ENCODE measurements at regions not wholly inside any gene's neighbourhood (a gene's known extent, or its start where the extent isn't known, plus 50 kb on each side); places are given as distances from the start of the nearest gene placed in this dataset.

DNA sequence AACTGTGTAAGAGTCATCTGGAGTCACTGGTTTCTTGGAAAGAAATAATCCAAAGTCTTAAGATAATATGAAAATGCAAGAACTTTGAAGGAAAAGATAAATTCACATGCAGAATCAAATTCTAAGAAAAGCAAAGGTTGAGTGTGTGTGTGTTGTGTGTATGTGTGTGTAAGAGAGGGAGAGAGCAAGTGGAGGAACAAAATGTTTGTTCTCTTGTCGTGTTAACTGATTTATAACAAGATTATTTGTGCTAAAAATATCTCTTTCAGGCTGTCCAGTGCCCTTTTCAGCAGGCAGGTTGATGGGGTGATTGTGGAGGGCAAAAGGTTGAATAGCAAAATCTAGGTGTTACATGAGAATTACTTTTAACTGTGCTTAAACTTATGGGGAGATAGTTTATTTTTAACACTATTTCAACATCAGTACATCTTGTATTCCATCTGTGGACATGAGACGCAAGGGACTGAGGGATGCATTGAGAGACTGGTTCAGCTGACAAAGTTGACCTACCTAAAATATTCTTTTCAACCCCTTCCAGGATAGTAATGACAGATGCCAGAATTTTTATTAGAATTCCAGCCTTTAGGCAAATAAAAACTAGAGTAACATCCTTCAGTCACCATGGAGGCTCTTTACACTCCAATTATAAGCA is 342.4 kb upstream of the CD180 start:
- FAIRE-seq = no peak

DNA sequence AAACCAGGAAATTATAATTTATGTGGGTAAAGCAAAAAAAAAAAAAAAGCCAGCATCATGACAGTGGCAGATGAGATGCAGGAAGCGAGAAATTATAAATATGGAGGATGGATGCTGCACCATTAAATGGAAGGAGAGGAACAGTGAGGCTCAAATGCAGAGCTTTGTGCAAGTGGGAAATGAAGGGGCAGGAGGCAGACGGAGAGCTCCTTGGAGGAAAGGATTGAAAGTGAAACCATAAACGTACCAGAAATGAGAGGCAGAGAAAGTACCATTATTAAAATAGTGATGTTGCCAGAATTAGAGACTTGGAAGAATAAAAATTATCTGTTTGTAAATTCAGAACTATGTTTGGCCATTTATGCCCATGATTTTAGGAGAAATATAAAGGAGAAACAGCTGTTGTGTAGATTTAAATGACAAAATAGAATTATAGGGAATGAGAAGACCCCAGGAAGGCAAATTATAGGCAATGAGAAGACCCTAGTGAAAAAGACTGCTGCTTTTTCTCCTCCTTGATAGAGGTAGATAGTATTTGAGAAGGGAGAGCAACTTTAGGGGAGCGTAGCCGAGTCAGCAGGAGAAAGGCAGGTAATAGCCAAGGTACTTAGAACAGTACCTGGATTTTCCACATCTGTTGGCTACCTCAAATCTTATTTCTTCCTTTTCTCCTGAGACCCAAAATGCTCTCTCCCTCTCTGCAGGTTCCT is 341.0 kb upstream of the CD180 start:
- FAIRE-seq = no peak

DNA sequence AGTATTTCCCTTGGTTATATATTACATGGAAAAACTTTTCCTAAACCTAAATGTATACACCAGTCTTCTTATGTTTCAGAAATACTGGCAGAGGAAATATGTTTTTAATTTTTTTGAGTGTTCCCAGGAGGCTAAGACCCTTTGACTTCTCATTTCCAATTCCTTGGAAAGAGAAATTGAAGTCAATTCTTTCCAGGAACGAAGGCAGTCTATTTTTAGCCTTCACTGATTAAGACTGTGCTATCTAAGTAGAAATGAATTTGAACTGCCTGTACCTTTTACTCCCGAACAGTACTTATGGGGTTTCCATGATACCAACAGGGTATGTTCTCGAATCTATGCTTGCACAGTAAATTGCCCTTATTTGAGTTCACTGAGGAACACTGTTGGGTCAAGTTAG is 340.3 kb upstream of the CD180 start:
- no peak for FAIRE-seq

DNA sequence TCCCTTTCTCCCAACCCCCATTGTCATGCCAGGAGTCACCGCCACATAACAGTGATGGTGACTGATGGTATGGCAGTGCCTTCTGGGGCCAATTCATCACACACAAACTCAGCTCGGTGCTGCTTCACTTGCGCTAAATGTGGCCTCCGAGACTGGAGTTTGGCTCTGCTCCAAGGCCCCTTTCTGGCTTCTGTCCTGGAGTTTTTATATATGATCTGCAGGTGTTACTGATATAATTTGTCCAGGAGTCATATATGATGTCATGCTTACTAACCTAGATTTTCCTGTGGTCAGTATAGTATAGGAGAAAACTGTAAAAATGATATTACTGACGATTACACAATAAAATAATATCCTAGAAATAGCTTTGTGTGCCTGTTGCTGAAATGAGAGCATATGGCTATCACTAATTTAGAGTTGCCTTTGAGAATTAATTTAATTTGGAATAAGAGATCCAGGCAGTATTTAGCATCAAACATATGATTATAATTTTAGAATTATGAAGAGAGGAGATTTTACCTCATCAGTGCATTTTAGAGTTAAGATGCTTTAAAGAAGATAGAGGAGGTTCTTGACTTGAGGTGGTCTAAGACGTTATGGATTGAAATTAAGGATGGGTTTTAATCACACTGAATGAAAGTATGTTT is 334.1 kb upstream of the CD180 start:
- FAIRE-seq = no peak

DNA sequence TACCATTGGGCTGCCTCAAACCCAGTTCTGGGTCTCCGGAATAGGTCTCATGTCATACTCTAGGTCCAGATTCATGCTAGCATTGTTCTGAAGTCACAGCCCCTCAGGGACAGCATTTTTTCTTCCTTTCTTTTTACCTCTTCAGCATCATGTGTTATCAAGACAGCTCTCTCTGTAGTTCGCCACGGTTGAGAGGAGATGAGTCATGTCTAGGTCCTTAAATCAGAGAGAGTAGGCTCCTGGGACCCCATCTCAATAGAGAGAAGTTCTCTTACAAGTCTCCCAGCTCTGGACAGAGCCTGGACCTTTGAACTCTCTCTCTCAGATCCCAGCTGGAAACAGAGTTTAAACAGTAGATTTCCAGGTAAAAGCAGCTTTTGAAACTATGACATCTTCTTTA is 332.4 kb upstream of the CD180 start:
- FAIRE-seq = no peak

DNA sequence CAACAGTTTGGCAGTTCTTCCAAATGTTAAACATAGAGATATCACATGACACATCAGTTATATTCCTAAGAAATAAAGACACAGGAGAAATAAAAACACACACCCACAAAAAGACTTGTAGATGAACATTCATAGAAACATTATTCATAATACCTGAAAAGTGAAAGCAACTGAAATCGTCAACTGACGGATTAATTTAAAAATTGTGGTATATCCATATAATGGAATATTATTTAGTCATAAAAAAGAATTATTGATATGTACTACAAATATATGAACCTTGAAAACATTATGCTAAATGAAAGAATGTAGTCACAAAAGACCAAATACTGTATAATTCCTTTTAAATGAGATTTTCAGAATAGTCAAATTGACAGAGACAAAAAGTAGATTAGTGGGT is 330.2 kb upstream of the CD180 start:
- no peak for FAIRE-seq

DNA sequence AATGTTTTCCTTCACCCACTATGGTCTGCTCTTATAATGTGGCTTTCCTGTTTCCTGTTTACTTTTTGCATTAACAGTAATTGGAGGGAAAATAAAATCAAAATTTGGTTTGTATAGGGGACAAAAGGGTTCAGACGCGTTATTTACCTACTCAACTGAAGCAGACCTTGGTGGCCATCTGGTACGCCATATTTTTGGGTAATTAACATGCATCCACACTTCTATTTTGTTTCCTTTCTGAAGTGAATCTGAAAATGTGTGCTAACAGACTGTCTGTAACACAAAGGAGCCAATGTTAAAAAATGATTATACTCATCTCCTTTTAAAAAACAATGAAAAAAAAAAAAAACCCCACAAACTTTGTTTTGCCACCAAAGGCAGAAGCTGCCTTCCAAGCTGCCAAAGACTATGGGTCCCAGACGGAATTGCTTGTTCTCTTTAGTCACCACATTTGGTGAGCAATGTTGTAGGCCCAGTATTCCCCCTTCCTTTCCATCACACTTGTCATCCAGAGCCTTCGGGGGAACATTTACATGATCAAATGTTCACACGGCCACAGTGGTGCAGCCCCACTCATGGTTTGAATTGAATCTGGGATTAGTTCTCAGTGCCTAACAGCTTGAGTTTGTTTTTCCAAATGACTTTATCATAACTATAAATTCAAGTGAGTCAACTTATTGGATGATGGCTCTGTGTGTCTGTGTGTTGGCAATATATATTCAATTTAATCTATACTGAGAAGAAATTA is 323.7 kb upstream of the CD180 start:
- no peak for FAIRE-seq

DNA sequence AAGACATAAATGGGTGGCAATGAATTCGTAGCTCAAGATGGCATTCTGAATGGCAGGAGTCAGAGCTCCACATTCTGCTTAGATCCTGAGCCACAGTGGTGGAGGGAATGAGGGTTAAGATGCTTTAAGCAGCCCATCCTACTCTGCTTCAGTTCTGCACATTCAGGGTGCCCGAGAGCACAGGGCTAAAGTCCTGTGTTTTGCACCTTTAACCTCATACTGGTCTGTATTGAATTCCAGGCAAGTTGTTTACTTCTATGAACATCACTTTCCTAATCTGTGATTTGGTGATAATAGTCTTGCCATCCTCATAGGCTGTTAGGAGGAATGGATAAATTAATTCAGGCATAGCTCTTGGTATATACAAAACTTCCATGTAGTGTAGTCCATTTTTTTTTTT is 321.6 kb upstream of the CD180 start:
- FAIRE-seq = no peak

DNA sequence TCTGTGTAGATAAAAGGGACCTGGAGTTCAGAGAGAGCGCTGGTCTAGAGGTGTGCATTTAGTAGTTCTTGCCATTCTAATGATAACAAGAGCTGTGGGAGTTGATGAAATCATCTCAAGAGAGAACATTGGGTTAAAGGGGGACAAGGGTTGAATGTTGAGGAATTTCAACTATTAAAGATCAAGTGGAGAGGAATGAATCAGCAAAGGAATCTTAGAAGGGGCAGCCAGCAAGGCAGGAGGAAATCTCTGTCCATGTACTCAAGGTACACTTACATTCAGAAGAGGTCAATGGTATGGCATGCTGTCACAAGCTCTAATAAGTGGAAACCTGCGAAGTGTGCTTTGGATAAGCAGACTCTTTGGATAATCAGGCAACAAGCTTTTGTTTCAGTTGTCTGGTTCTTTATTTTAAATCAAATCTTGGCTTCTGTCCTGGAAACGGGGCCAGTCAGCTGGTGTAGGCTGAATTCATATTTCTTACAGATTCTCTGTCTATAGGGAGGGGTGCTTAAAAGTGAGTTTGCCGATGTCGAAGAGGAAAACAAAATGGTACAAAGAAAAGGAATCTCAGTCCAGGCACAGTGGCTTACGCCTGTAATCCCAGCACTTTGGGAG is 320.5 kb upstream of the CD180 start:
- FAIRE-seq = no peak

DNA sequence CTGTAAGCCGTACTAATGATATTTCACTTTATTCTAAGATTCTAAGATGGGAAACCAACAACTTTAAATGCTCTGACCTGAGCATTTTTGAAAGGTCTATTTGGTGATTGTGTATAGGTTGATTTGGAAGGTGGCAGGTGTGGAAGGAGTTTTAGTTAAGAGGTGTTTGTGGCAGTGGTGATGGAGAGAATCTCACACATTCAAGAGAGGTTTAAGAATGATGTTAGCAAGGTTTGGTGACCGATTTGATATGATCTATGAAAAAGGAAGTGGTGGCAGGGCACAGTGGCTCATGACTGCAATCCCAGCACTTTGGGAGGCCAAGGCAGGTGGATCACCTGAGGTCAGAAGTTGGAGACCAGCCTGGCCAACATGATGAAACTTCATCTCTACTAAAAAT is 319.2 kb upstream of the CD180 start:
- FAIRE-seq = no peak

DNA sequence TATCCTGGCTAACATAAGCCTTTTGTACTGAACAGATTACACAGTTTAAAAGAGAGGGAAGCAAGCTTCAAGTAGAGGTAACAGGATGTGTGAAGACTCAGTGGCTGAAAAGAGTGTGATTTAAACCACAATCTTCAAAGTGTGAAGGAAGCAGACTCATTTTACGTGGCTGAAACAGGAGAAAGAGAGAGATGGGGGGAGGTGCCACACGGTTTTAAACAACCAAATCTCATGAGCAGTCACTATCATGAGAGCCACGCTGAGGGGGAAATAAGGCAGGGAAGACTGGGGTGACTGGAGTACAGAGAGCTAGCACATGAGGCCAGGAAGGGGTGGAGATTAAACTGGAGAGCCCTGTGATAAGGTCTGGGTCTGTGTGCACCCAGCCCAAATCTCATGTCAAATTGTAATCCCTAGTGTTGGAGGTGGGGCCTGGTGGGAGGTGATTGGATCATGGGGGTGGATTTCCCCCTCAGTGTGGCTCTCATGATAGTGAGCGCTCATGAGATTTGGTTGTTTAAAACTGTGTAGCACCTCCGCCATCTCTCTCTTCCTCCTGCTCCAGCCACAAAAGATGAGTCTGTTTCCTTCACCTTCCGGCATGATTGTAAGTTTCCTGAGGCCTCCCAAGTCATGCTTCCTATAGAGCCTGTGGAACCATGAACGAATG is 318.6 kb upstream of the CD180 start:
- no peak for FAIRE-seq

DNA sequence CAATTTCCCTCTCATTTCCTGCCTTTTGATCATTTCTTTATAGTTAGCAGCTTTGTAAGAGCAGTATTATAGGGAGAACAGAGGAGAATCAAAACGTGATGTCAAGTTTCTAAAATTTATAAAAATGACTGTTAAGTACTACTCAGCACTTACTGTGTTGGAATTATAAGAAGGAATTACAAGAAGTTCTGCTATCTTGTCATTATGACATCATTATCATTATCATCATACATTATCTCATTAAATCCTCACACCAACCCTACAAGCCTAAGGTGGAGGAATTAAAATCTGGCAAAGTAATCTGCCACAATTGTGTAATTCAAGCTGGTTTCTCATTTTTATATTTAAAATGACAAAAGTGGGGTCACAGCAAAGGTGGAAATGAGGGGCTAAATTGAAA is 316.2 kb upstream of the CD180 start:
- FAIRE-seq = no peak

DNA sequence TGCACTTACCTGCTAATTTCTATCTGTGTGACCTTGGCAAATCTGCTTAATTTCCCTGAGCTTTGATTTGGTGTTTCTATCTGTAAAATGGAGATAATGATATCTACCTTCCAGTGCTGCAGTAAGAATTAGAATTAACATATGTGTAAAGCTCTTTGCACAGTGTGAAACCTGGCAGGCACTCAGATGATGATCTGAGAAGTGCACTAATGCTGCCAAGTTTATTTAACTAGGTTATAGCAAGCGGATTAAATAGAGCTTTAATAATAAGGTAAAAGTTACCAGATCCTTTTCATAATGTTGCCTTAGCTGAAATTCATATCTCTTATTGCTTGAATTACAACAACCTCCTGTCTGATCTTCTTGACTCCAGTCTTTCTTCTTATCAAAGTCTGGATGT is 315.3 kb upstream of the CD180 start:
- FAIRE-seq = no peak

DNA sequence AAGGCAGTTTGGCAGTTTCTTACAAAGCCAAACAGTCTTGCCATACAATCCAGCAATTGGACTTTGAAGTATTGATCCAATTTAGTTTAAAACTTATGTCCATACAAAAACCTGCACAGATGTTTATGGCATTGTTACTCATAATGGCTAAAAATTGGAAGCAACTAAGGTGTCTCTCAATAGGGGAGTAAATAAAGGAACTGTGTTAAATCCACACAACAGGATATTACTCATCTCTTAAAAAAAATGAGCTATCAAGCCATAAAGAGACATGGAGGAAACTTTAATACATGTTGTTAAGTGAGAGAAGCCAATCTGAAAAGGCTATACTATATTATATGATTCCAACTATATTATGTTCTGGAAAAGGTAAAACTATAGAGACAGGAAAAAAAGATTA is 313.6 kb upstream of the CD180 start:
- no peak for FAIRE-seq

DNA sequence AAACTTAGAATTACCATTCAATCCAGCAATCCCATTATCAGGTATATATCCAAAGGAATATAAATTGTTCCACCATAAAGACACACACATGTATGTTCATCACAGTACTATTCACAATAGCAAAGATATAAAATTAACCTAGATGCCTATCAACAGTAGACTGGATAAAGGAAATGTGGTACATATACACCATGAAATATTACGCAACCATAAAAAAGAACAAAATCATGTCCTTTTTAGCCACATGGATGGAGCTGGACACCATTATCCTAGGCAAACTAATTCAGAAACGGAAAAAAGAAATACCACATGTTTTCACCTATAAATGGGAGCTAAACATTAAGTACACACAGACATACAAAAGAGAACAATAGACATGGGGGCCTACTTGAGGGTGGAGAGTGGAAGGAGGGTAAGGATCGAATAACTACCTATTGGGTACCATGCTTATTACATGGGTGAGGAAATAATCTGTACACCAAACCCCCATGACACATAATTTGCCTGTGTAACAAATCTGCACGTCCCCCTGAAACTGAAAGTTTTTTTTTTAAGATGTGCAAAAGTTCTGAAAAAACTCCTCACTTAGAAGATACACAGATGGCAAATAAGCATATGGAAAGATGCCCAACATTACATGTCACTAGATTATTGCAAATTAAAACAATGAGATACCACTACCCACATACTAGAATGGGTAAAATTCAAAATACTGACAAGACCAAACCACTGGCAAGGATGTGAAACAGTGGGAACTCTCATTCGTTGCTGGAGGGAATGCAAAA is 313.0 kb upstream of the CD180 start:
- FAIRE-seq = no peak

DNA sequence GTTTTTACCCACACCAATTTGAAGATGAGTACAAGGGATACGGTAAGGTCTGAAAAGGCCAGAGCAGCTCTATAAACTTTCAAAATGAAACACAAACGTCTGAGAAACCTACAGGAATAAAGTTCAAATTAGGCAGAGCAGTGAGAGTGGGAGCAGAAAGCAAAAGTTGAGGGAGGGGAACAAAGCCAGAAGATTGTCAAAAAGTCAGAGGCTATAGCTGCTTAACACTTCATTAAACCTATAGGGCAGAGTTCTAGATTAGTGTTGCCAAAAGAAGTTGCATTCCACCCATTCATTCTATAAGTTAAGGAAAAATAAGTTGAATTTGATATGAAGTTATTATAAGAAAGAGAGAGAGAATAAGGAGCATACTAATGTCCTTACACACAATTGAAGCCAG is 309.6 kb upstream of the CD180 start:
- FAIRE-seq = no peak

DNA sequence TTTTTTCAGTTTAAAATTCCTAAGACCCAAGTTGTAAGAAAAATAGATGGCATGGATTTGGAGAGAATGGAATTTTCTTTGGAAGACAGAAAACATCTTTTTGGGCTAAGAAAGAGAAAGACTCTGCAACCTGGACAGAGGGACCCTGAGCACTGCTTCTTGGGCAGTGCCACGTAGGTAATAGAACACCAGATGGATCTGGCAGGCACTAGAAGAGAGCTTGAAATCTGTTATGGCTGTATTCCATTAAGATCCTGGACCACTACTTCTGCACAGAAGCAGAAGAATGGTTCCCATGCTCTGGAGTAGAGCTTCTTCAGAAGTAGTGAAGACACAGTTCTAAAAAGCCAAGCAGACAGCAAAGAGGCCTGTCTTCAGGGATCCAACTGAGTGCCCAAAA is 306.4 kb upstream of the CD180 start:
- FAIRE-seq = no peak

DNA sequence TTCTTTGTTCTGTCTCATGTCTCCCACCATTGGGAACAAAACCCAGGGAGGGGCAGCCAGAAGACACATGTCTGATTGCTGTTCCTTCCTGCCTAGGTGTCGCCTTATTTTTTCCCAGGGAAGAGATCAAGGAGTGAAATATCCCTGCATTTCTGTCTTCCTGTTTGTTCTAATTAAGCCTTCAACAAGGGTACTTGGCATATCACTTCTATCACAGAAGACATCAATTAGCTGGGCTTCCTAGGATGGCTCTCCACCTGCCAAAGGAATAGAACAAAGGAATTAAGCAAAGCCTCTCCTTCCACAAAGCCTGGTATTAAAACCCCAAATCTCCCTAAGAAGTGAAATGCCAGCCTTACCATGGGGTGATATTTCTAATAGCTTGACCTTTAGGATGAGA is 299.5 kb upstream of the CD180 start:
- FAIRE-seq = no peak

DNA sequence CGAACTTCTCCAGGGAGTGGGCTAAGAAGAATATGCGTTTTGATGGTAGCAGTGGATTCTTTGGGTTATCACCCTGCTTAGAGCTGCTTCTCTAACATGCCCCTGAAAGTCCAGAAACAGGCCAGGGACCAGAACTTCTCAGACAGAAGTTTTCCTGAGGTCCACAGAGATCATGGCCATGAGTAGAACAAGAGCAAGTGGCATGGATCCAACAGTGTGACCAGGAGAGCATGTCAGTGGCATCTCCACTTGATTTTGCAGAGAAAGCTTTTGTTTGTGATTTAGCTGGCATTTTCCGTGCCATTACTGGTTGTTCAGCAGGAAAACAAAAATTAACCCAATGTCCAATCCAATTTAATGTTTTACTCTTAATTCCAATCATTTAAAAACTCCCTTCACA is 298.5 kb upstream of the CD180 start:
- no peak for FAIRE-seq

DNA sequence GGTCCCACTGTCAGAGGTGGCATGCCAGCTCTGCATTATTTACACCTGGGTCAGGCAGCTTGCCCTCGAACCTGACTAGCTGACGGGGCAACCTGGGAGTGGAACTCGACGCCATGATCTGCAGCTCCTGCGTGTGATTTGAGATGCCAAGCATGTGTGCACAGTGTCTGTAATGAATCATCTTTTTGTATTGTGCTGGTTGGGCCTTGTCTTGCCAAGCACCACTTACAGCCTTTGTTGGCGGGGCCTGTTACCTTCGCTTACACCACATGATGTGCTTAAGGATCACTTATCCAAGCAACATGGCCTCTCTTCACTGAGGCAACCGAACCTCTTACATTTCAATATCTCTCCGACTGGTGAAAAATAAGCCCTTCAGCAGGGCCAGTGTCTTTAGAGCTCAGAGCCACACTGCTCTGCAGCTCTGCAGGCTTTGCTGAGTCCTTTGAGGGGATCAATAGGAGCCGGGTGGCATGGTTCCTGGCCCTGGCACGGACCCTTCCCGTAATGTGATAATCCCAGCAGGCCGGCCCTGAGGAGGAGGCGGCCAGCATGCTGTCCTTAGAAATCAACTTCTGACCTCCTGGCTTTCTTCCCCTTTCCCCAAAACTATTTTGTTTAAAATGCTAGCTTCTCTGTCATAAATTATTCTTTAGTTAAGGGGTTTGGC is 297.7 kb upstream of the CD180 start:
- FAIRE-seq = no peak

DNA sequence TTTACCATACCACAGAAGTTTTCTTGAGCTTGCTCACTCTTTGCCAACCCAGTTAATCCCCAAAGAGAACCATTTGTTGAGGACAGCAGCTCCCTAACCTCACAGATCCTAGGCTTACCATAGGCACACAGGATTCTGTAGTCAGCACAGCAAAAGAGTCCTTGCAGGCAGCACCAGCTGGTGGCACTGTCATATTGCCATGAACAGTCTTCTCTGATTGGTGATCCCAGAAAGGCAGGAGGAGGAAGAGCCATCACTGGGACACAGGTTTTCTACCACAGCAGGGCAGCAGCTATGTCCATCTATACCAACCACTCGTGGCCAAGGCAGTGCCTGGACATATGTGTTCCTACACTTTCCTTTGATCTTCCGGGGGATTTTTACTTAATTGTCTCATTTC is 297.1 kb upstream of the CD180 start:
- FAIRE-seq = no peak
